Ovary (tissue), 7 donors: ENCODE measurements at regions not wholly inside any gene's neighbourhood (a gene's known extent, or its start where the extent isn't known, plus 50 kb on each side); places are given as distances from the start of the nearest gene placed in this dataset.

Experiments used
- DNase-seq, 5 donors: peaks; one replicate each; pipeline ENCODE4 v3.0.0-alpha.2; 2019 to 2020
- H3K27ac ChIP-seq, 2 donors: fragments of 200-600 bp; one replicate each; pipeline versions ENCODE4 v1.5.1 to v1.8.0; 2019 to 2022
- H3K27me3 ChIP-seq: fragments of 200-600 bp; one replicate; pipeline ENCODE4 v1.8.0; 2022
- H3K36me3 ChIP-seq: fragments of 200-600 bp; sonication (generic); one replicate; pipeline ENCODE4 v1.5.1; 2019
- H3K4me1 ChIP-seq: one replicate; pipeline ENCODE4 v1.8.1; 2013; ENCODE audit warnings: mild to moderate bottlenecking, moderate library complexity; ENCODE audit not compliant: insufficient read depth
- H3K4me3 ChIP-seq: fragments of 200-600 bp; sonication (generic); one replicate; pipeline ENCODE4 v1.5.1; 2017
- H3K9me3 ChIP-seq, 2 donors: fragments of 200-600 bp in 1 of 2; sonication (generic) in 1 of 2; one replicate each; pipeline versions ENCODE4 v1.5.1 to v1.8.1; 2013 to 2019; ENCODE audit warnings: mild to moderate bottlenecking in 1 of 2, moderate library complexity in 1 of 2
- EP300 ChIP-seq: sonication (generic); formaldehyde crosslinking; IDR thresholded peaks from one replicate; pipeline ENCODE4 v1.6.1; 2017; ENCODE audit warnings: antibody characterized with exemption
- POLR2A ChIP-seq: fragments of 450-650 bp; IDR thresholded peaks from one replicate; pipeline ENCODE4 v1.6.1; 2017; ENCODE audit warnings: antibody characterized with exemption, mild to moderate bottlenecking, moderate library complexity
- WGBS, 3 donors: extraction: QIAGEN DNeasy Blood & Tissue Kit in 1 of 3; methylation state at CpG; one replicate each; pipeline versions ENCODE4 v1.1.5 to v1.1.7; 2013 to 2017; 5-methylcytosine and 5-hydroxymethylcytosine counted together
- intact Hi-C, 4 donors: fragments of 100-400 bp; cut with DNase I; formaldehyde crosslinking; loops; one replicate each; pipeline versions ENCODE4 v1.11.0 to v1.15.1; 2022 to 2023
- TF ChIP-seq, protein P1 (sequence below), 3 donors: fragments of 450-650 bp in 2 of 3; fragments of 200-600 bp in 1 of 3; IDR thresholded peaks; one replicate each; pipeline versions ENCODE4 v1.5.1 to v1.8.0; 2016 to 2022; ENCODE audit warnings: antibody characterized with exemption in 3 of 3, mild to moderate bottlenecking in 1 of 3
- donor health status: DM: no; HTN: no; CAD: no; lungs with moderate emphysema.
- donor health status: DM: no; HTN: no; CAD: no.
- donor health status: Bipolar disorder and iron deficiency.
- donor health status: DM: no; HTN: no; CAD: no.
- donor health status: DM: yes; HTN: yes; CAD: no.

DNA sequence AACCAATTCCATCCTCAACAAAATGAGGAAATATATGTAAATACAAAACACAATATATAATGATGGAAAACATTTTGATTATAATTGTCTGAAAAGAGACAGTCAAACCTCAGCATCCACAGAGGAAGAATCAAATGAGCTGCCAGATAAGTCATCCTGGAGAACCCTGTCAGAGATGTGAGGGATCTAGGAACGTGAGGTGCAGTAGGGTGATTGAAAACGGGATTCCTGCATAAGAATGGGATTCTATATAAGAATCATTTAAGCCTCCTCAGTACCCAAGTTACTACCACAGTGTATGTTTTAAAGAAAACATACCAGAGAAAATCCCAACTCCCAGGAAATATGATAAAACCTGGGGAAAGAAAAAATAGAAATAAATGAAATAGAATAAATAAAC lies 690.5 kb downstream of the FRK start:
- Histone ChIP-seq H3K36me3 (no peaks in the 10 kb centered on the region), H3K27ac (no peak overlapping the region), H3K4me1 (no peaks in the 10 kb centered on the region), H3K9me3 (no peaks in the 10 kb centered on the region), H3K4me3 (no peak overlapping the region), H3K27me3 (no peaks in the 10 kb centered on the region)
- TF ChIP-seq EP300 (no peak), POLR2A (no peak)
- TF ChIP-seq, protein P1, sequence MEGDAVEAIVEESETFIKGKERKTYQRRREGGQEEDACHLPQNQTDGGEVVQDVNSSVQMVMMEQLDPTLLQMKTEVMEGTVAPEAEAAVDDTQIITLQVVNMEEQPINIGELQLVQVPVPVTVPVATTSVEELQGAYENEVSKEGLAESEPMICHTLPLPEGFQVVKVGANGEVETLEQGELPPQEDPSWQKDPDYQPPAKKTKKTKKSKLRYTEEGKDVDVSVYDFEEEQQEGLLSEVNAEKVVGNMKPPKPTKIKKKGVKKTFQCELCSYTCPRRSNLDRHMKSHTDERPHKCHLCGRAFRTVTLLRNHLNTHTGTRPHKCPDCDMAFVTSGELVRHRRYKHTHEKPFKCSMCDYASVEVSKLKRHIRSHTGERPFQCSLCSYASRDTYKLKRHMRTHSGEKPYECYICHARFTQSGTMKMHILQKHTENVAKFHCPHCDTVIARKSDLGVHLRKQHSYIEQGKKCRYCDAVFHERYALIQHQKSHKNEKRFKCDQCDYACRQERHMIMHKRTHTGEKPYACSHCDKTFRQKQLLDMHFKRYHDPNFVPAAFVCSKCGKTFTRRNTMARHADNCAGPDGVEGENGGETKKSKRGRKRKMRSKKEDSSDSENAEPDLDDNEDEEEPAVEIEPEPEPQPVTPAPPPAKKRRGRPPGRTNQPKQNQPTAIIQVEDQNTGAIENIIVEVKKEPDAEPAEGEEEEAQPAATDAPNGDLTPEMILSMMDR (IDR thresholded peaks at IDR 0.05), result no peak
- intact Hi-C loops, result no loop called here
- WGBS, 3 donors, result 64 to 71% (median 65%) methylated on average over 2 of the region's 2 CpGs
- no peak for DNase-seq

- Histone ChIP-seq H3K9me3 (no peaks in the 10 kb centered on the region), H3K4me3 (no peak overlapping the region), H3K36me3 (no peaks in the 10 kb centered on the region), H3K4me1 (no peaks in the 10 kb centered on the region), H3K27me3 (no peaks in the 10 kb centered on the region), H3K27ac (no peak overlapping the region)
- TF ChIP-seq, protein P1 (IDR thresholded peaks at IDR 0.05), result no peak
- TF ChIP-seq EP300, result no peak
- no peak for TF ChIP-seq POLR2A
- no peak for DNase-seq
- 68 to 76% (median 73%) methylated on average over 4 of the region's 4 CpGs for WGBS, 3 donors
- intact Hi-C loops, result no loop called here
These were observed 694.9 kb downstream of the FRK start for GRCh38 chr6:115365783-115366182.

GRCh38 chr6:115363379-115363778 lies 697.3 kb downstream of the FRK start:
- no peaks in the 10 kb centered on the region for H3K4me1 ChIP-seq
- no peaks in the 10 kb centered on the region for H3K9me3 ChIP-seq
- H3K36me3 ChIP-seq, result no peaks in the 10 kb centered on the region
- intact Hi-C loops, result no loop called here
- no peak overlapping the region for H3K4me3 ChIP-seq
- H3K27ac ChIP-seq, result no peak overlapping the region
- H3K27me3 ChIP-seq, result no peaks in the 10 kb centered on the region
- DNase-seq, result no peak
- WGBS, 3 donors, result 88 to 92% (median 91%) methylated on average over 4 of the region's 4 CpGs
- no peak for TF ChIP-seq POLR2A
- TF ChIP-seq, protein P1 (IDR thresholded peaks at IDR 0.05), result no peak

DNA sequence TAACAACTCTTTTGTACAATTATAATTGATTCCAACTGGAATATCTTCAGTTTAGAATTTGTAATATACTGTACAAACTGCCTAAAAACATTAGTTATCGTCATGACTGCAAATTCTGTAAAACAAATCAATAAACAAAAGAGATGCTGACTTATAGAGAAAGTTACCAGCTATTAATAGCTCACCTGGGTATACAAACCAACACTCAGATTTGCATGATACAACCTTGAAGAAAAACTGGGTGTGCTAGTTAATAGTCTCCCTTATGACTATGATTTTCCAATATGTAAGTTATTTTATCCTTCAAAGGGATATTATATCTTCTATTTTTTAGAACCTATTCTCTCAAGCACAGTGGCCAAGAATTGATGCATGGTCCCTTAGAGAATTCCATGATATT lies 698.5 kb downstream of the FRK start:
- Histone ChIP-seq H3K9me3 (no peaks in the 10 kb centered on the region), H3K36me3 (no peaks in the 10 kb centered on the region), H3K27me3 (no peaks in the 10 kb centered on the region), H3K27ac (no peak overlapping the region), H3K4me3 (no peak overlapping the region), H3K4me1 (no peaks in the 10 kb centered on the region)
- intact Hi-C loops, result no loop called here
- TF ChIP-seq, protein P1 (IDR thresholded peaks at IDR 0.05), result no peak
- TF ChIP-seq POLR2A (no peak), EP300 (no peak)
- WGBS, 3 donors, result 75 to 85% (median 82%) methylated on average over 1 of the region's 1 CpG
- DNase-seq, result no peak
